ENCODE measurements at regions not wholly inside any gene's neighbourhood (a gene's known extent, or its start where the extent isn't known, plus 50 kb on each side); places are given as distances from the start of the nearest gene placed in this dataset.
"Not testable (repeated sequence)": the region's sequence is repeated elsewhere in the genome, so short reads cannot be mapped to it uniquely, and the experiment has no call there.

- no peak for DNase-seq (ENCODE audit: low spot score)
Measured at GRCh38 chr2:236375973-236376476, 111.8 kb upstream of the ASB18 start.

GRCh38 chr2:236376566-236377244 lies 112.5 kb upstream of the ASB18 start:
- no peak for DNase-seq (ENCODE audit: low spot score)

- DNase-seq (ENCODE audit: low spot score), result no peak
Measured at GRCh38 chr2:236380051-236380612, 115.9 kb upstream of the ASB18 start.

GRCh38 chr2:236381253-236381652 lies 117.0 kb upstream of the ASB18 start:
- DNase-seq (ENCODE audit: low spot score), result not testable (repeated sequence)

- not testable (repeated sequence) for DNase-seq (ENCODE audit: low spot score)
Measured at GRCh38 chr2:236389284-236390216, 125.3 kb upstream of the ASB18 start.

GRCh38 chr2:236393101-236393500 lies 128.9 kb upstream of the ASB18 start:
- no peak for DNase-seq (ENCODE audit: low spot score)

GRCh38 chr2:236393581-236393980 lies 129.4 kb upstream of the ASB18 start:
- DNase-seq (ENCODE audit: low spot score), result no peak

- DNase-seq (ENCODE audit: low spot score), result no peak
Measured at GRCh38 chr2:236394571-236394970, 130.4 kb upstream of the ASB18 start.

- no peak for DNase-seq (ENCODE audit: low spot score)
Measured at GRCh38 chr2:236395067-236395466, 130.9 kb upstream of the ASB18 start.

- no peak for DNase-seq (ENCODE audit: low spot score)
Measured at GRCh38 chr2:236396818-236397350, 132.7 kb upstream of the ASB18 start.

GRCh38 chr2:236397681-236398080 lies 133.5 kb upstream of the ASB18 start:
- no peak for DNase-seq (ENCODE audit: low spot score)

GRCh38 chr2:236399409-236399808 lies 135.2 kb upstream of the ASB18 start:
- no peak for DNase-seq (ENCODE audit: low spot score)

- no peak for DNase-seq (ENCODE audit: low spot score)
Measured at GRCh38 chr2:236400046-236400574, 135.9 kb upstream of the ASB18 start.

- no peak for DNase-seq (ENCODE audit: low spot score)
Measured at GRCh38 chr2:236400594-236401360, 136.6 kb upstream of the ASB18 start.

- no peak for DNase-seq (ENCODE audit: low spot score)
Measured at GRCh38 chr2:236402033-236402790, 138.0 kb upstream of the ASB18 start.

- no peak for DNase-seq (ENCODE audit: low spot score)
Measured at GRCh38 chr2:236403125-236403524, 138.9 kb upstream of the ASB18 start.

GRCh38 chr2:236403811-236404210 lies 139.6 kb upstream of the ASB18 start:
- DNase-seq (ENCODE audit: low spot score), result no peak

GRCh38 chr2:236404346-236404745 lies 140.1 kb upstream of the ASB18 start:
- no peak for DNase-seq (ENCODE audit: low spot score)

- DNase-seq (ENCODE audit: low spot score), result no peak
Measured at GRCh38 chr2:236405357-236405756, 141.2 kb upstream of the ASB18 start.

- DNase-seq (ENCODE audit: low spot score), result no peak
Measured at GRCh38 chr2:236408090-236408489, 143.9 kb upstream of the ASB18 start.

GRCh38 chr2:236408786-236409185 lies 144.6 kb upstream of the ASB18 start:
- no peak for DNase-seq (ENCODE audit: low spot score)

All from HuH-7 (cell line).